Breast epithelium (tissue), 3 donors: ENCODE measurements at regions not wholly inside any gene's neighbourhood (a gene's known extent, or its start where the extent isn't known, plus 50 kb on each side); places are given as distances from the start of the nearest gene placed in this dataset.

Experiments
- CTCF ChIP-seq, 3 donors: fragments of 450-650 bp; IDR thresholded peaks; one replicate each; pipeline ENCODE4 v1.5.1; 2016 to 2017; ENCODE audit warnings: antibody characterized with exemption in 3 of 3, mild to moderate bottlenecking in 3 of 3, moderate library complexity in 3 of 3
- POLR2A ChIP-seq: fragments of 450-650 bp; IDR thresholded peaks from one replicate; pipeline ENCODE4 v1.6.1; 2016; ENCODE audit warnings: antibody characterized with exemption, mild to moderate bottlenecking, moderate library complexity

- TF ChIP-seq POLR2A: no peak
- no peak for TF ChIP-seq CTCF (IDR thresholded peaks at IDR 0.05)
These were observed 80.7 kb upstream of the CD83 start for GRCh38 chr6:14036911-14037310.
